ENCODE measurements at regions not wholly inside any gene's neighbourhood (a gene's known extent, or its start where the extent isn't known, plus 50 kb on each side); places are given as distances from the start of the nearest gene placed in this dataset.

GRCh38 chr3:117562000-117562399, 852.4 kb downstream of the TUSC7 start (continued):
- TF ChIP-seq SAP30 (IDR thresholded peaks at IDR 0.05; ENCODE audit: insufficient read depth, insufficient replicate concordance, low read length) (no peak), POLR2A (IDR thresholded peaks at IDR 0.05; ENCODE audit: control extremely low read depth in 1 of 2, low read depth in 2 of 2, low read length in 2 of 2) (no peak), JUND (IDR thresholded peaks at IDR 0.05; ENCODE audit: low read length) (no peak)
